ENCODE measurements at regions not wholly inside any gene's neighbourhood (a gene's known extent, or its start where the extent isn't known, plus 50 kb on each side); places are given as distances from the start of the nearest gene placed in this dataset.

- ChIA-PET SMC1A (ENCODE audit: uncharacterized antibody, unreplicated experiment) (no interaction called here), RAD21 (ENCODE audit: unreplicated experiment) (no interaction called here), CTCF (interaction anchor here (0.6 kb wide), 1 partner anchor 341 kb away, joined by 3 read pairs; no protein-coding TSS in a partner anchor), POLR2A (no interaction called here)
- no peak for DNase-seq (ENCODE audit: low read depth, low spot score)
- in situ Hi-C loops (cut with MboI) (no loop called here), intact Hi-C loops (cut with micrococcal nuclease; ENCODE audit: unreplicated experiment) (no loop called here)
- Histone ChIP-seq H3K9ac (ENCODE audit: control insufficient read depth, insufficient read depth, low read length) (no peak overlapping the region), H3K36me3 (ENCODE audit: control insufficient read depth in 2 of 2, insufficient read depth in 2 of 2, low read length in 1 of 2) (no peaks in the 10 kb centered on the region), H3K27ac (ENCODE audit: control insufficient read depth, insufficient read depth) (no peak overlapping the region), H2AFZ (ENCODE audit: control insufficient read depth, low read depth, low read length) (no peak overlapping the region), H3K4me2 (ENCODE audit: control insufficient read depth, insufficient read depth) (no peak overlapping the region), H3K4me3 (no peak overlapping the region), H3K27me3 (replicated peaks in 1 of 2; ENCODE audit: control insufficient read depth in 2 of 2, insufficient read depth in 2 of 2, low read length in 1 of 2) (no peaks in the 10 kb centered on the region), H3K9me3 (replicated peaks; ENCODE audit: control insufficient read depth, insufficient read depth, low read length) (no peaks in the 10 kb centered on the region), H3K79me2 (ENCODE audit: control insufficient read depth, insufficient read depth, low read length) (no peaks in the 10 kb centered on the region), H4K20me1 (ENCODE audit: control insufficient read depth, insufficient read depth) (no peaks in the 10 kb centered on the region), H3K4me1 (ENCODE audit: control insufficient read depth, insufficient read depth, low read length) (no peaks in the 10 kb centered on the region)
- ATAC-seq, result no peak
- FAIRE-seq, result no peak
- WGBS (ENCODE audit: insufficient coverage, insufficient replicate concordance, low lambda C conversion rate, missing lambda C conversion rate), result 11% methylated on average over 17 of the region's 17 CpGs
- no TSS peak for BruUV-seq (replicated peaks)
- TF ChIP-seq ETV6 (conservative IDR thresholded peaks at IDR 0.05 in 1 of 2, IDR thresholded peaks at IDR 0.05 in 1 of 2; ENCODE audit: borderline replicate concordance in 1 of 2, low read depth in 1 of 2) (no peak), HDAC2 (IDR thresholded peaks at IDR 0.05) (no peak), MTA2 (IDR thresholded peaks at IDR 0.05; ENCODE audit: low read depth) (no peak), RB1 (IDR thresholded peaks at IDR 0.05; ENCODE audit: borderline replicate concordance) (no peak), MEF2B (IDR thresholded peaks at IDR 0.05; ENCODE audit: partially characterized antibody, poor library complexity, severe bottlenecking) (no peak), WRNIP1 (IDR thresholded peaks at IDR 0.05; ENCODE audit: borderline replicate concordance, low read depth, low read length) (no peak), NFIC (IDR thresholded peaks at IDR 0.05; ENCODE audit: low read depth, low read length) (no peak), SUPT20H (IDR thresholded peaks at IDR 0.05; ENCODE audit: borderline replicate concordance, control insufficient read depth, low read depth, low read length) (no peak), FOXM1 (IDR thresholded peaks at IDR 0.05; ENCODE audit: low read depth, low read length) (no peak), MYB (IDR thresholded peaks at IDR 0.05; ENCODE audit: borderline replicate concordance, low read depth, low read length) (no peak), CBX5 (IDR thresholded peaks at IDR 0.05; ENCODE audit: low read depth) (no peak), SREBF2 (IDR thresholded peaks at IDR 0.05; ENCODE audit: low read length) (no peak), TCF12 (IDR thresholded peaks at IDR 0.05; ENCODE audit: low read depth, low read length) (no peak), PRDM15 (CRISPR knock-in tag; IDR thresholded peaks at IDR 0.05) (no peak), SIX5 (IDR thresholded peaks at IDR 0.05; ENCODE audit: low read depth, low read length, severe bottlenecking) (no peak), ZBTB40 (IDR thresholded peaks at IDR 0.05; ENCODE audit: borderline replicate concordance) (no peak), NFXL1 (IDR thresholded peaks at IDR 0.05; ENCODE audit: borderline replicate concordance) (no peak)
Measured at GRCh38 chr2:455015-455705, 167.3 kb upstream of the ALKAL2 start.

All from GM12878 (cell line).